GM19395 (cell line): ENCODE measurements at regions not wholly inside any gene's neighbourhood (a gene's known extent, or its start where the extent isn't known, plus 50 kb on each side); places are given as distances from the start of the nearest gene placed in this dataset.

Experiments used
- ATAC-seq: cut with Tn5 transposase; IDR thresholded peaks from one replicate; pipeline ENCODE4 v1.9.1; 2021; ENCODE audit warnings: mild to moderate bottlenecking, moderate library complexity; ENCODE audit not compliant: unreplicated experiment

GRCh38 chr2:173629076-173629475 is 274.4 kb downstream of the CDCA7 start:
- no peak for ATAC-seq

- no peak for ATAC-seq
Measured at GRCh38 chr2:173630425-173631126, 275.9 kb downstream of the CDCA7 start.

- no peak for ATAC-seq
Measured at GRCh38 chr2:173631127-173631460, 276.4 kb downstream of the CDCA7 start.

- no peak for ATAC-seq
Measured at GRCh38 chr2:173644146-173644545, 289.5 kb downstream of the CDCA7 start.

GRCh38 chr2:173647681-173648311 is 293.1 kb downstream of the CDCA7 start:
- ATAC-seq: no peak

- ATAC-seq: no peak
Measured at GRCh38 chr2:173648816-173649215, 294.1 kb downstream of the CDCA7 start.

- no peak for ATAC-seq
Measured at GRCh38 chr2:173649527-173650219, 295.0 kb downstream of the CDCA7 start.

- no peak for ATAC-seq
Measured at GRCh38 chr2:173651891-173652290, 297.2 kb downstream of the CDCA7 start.

GRCh38 chr2:173652311-173652710 is 297.6 kb downstream of the CDCA7 start:
- ATAC-seq: no peak

GRCh38 chr2:173652767-173653431 is 298.2 kb downstream of the CDCA7 start:
- no peak for ATAC-seq

GRCh38 chr2:173653432-173653805 is 298.7 kb downstream of the CDCA7 start:
- no peak for ATAC-seq

- ATAC-seq: no peak
Measured at GRCh38 chr2:173654161-173654895, 299.7 kb downstream of the CDCA7 start.

- no peak for ATAC-seq
Measured at GRCh38 chr2:173654896-173655265, 300.2 kb downstream of the CDCA7 start.

- no peak for ATAC-seq
Measured at GRCh38 chr2:173656086-173656485, 301.4 kb downstream of the CDCA7 start.

- ATAC-seq: no peak
Measured at GRCh38 chr2:173657996-173658717, 303.5 kb downstream of the CDCA7 start.

- ATAC-seq: no peak
Measured at GRCh38 chr2:173658946-173659371, 304.3 kb downstream of the CDCA7 start.

- ATAC-seq: no peak
Measured at GRCh38 chr2:173659509-173659908, 304.8 kb downstream of the CDCA7 start.

GRCh38 chr2:173661586-173661985 is 303.6 kb downstream of the SP3 start:
- no peak for ATAC-seq

GRCh38 chr2:173663353-173663752 is 301.8 kb downstream of the SP3 start:
- ATAC-seq: no peak

- no peak for ATAC-seq
Measured at GRCh38 chr2:173663835-173664512, 301.2 kb downstream of the SP3 start.
